ENCODE measurements at regions not wholly inside any gene's neighbourhood (a gene's known extent, or its start where the extent isn't known, plus 50 kb on each side); places are given as distances from the start of the nearest gene placed in this dataset.

DNA sequence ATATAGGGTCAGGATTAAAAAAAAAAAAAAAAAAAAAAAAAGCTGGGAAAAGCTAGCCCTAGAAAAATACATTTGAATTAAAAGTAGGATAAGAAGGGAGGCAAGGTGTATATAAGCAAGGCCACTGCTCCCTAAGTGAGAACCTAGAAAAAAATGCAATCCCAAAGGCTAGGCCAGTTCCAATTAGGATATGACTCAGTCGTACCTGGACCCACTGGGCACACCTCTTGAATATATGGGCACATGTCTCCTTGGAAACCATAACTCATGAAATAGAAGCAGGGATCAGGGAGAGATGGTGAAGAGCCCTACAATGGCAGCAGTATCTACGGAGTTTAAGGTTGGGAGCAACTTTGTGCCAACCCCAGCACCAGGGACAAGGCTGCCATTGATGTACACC, 314.1 kb upstream of the IL12A start:
- TF ChIP-seq, protein P1, sequence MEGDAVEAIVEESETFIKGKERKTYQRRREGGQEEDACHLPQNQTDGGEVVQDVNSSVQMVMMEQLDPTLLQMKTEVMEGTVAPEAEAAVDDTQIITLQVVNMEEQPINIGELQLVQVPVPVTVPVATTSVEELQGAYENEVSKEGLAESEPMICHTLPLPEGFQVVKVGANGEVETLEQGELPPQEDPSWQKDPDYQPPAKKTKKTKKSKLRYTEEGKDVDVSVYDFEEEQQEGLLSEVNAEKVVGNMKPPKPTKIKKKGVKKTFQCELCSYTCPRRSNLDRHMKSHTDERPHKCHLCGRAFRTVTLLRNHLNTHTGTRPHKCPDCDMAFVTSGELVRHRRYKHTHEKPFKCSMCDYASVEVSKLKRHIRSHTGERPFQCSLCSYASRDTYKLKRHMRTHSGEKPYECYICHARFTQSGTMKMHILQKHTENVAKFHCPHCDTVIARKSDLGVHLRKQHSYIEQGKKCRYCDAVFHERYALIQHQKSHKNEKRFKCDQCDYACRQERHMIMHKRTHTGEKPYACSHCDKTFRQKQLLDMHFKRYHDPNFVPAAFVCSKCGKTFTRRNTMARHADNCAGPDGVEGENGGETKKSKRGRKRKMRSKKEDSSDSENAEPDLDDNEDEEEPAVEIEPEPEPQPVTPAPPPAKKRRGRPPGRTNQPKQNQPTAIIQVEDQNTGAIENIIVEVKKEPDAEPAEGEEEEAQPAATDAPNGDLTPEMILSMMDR (IDR thresholded peaks at IDR 0.05), result no peak
- TF ChIP-seq POLR2A (IDR thresholded peaks at IDR 0.05), result no peak
